ENCODE measurements at regions not wholly inside any gene's neighbourhood (a gene's known extent, or its start where the extent isn't known, plus 50 kb on each side); places are given as distances from the start of the nearest gene placed in this dataset.

DNA sequence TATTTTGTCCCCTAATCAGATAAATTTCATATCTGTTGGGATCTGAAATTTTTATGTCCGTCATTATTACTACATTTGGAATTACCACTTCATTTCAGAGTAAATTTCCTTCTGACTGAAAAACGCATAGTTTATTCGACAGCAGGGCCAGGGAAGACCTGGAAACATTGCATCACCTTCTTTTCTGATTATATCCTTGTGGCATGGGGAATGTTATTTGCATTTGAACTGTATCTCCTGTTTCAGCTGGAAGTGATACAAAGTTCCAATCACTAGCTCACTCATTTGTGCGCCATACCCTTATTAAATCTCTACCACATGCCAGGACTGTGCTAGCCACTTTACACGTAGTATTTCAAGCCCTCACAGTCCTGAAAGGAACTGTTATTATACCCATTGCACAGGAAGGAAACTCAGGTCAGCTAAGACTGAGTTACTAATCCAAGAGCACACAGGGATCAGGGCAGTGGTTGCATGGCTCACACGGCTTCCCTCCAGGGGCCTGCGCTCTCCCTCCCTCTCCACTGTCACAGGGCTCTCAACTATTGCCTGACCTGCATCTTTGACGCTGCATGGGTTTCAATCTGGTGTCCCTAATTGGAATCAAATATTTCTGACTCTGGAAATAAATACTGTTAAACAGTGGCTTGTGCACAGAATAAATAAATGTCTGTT, 84.4 kb upstream of the NANOS1 start:
- TF ChIP-seq, protein P1, sequence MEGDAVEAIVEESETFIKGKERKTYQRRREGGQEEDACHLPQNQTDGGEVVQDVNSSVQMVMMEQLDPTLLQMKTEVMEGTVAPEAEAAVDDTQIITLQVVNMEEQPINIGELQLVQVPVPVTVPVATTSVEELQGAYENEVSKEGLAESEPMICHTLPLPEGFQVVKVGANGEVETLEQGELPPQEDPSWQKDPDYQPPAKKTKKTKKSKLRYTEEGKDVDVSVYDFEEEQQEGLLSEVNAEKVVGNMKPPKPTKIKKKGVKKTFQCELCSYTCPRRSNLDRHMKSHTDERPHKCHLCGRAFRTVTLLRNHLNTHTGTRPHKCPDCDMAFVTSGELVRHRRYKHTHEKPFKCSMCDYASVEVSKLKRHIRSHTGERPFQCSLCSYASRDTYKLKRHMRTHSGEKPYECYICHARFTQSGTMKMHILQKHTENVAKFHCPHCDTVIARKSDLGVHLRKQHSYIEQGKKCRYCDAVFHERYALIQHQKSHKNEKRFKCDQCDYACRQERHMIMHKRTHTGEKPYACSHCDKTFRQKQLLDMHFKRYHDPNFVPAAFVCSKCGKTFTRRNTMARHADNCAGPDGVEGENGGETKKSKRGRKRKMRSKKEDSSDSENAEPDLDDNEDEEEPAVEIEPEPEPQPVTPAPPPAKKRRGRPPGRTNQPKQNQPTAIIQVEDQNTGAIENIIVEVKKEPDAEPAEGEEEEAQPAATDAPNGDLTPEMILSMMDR (conservative IDR thresholded peaks at IDR 0.05 in 1 of 2, IDR thresholded peaks at IDR 0.05 in 1 of 2; ENCODE audit: extremely low read depth in 1 of 2, insufficient read depth in 1 of 2, low read depth in 1 of 2, low read length in 2 of 2), result no peak
- no peak for TF ChIP-seq EZH2 (IDR thresholded peaks at IDR 0.05; ENCODE audit: borderline replicate concordance, low read length)
